Neuronal stem cell (in vitro differentiated cells): ENCODE measurements at regions not wholly inside any gene's neighbourhood (a gene's known extent, or its start where the extent isn't known, plus 50 kb on each side); places are given as distances from the start of the nearest gene placed in this dataset.
A peak's percentile ranks its signal among the peaks of the same experiment; 100 is the strongest.

Experiments
- DNase-seq: peaks from one replicate; pipeline ENCODE4 v3.0.0-alpha.2; 2013; ENCODE audit warnings: low spot score
- H2AFZ ChIP-seq: one replicate; pipeline ENCODE4 v1.6.1; 2013; ENCODE audit warnings: mild to moderate bottlenecking, low read length, inconsistent platforms
- H2AK5ac ChIP-seq: 2 replicates; pipeline ENCODE4 v1.6.1; 2013; ENCODE audit warnings: low read depth, mild to moderate bottlenecking, inconsistent platforms, low read length, moderate library complexity, mixed read lengths
- H2BK120ac ChIP-seq: 2 replicates; pipeline ENCODE4 v1.6.1; 2013; ENCODE audit warnings: low read depth, mild to moderate bottlenecking, inconsistent platforms, low read length, moderate library complexity, mixed read lengths
- H2BK12ac ChIP-seq: one replicate; pipeline ENCODE4 v1.6.1; 2013; ENCODE audit warnings: low read length, inconsistent platforms
- H2BK15ac ChIP-seq: 2 replicates; pipeline ENCODE4 v1.6.1; 2013; ENCODE audit warnings: mild to moderate bottlenecking, low read length, inconsistent platforms, mixed read lengths
- H2BK5ac ChIP-seq: one replicate; pipeline ENCODE4 v1.6.1; 2013; ENCODE audit warnings: inconsistent platforms, mild to moderate bottlenecking, low read length, moderate library complexity
- H3K14ac ChIP-seq: one replicate; pipeline ENCODE4 v1.6.1; 2013; ENCODE audit warnings: low read length, inconsistent platforms
- H3K18ac ChIP-seq: 2 replicates; pipeline ENCODE4 v1.6.1; 2013; ENCODE audit warnings: low read length, inconsistent platforms
- H3K23ac ChIP-seq: 2 replicates; pipeline ENCODE4 v1.6.1; 2013; ENCODE audit warnings: low read depth, mild to moderate bottlenecking, mixed read lengths, low read length, inconsistent platforms; ENCODE audit not compliant: poor library complexity
- H3K27ac ChIP-seq: replicated peaks from 3 replicates; pipeline ENCODE4 v1.5.1; 2013; ENCODE audit warnings: low read length, inconsistent platforms
- H3K27me3 ChIP-seq, 3 experiments: 2 replicates each; pipeline ENCODE4 v1.6.1; 2013; ENCODE audit warnings: low read length in 3 of 3, mild to moderate bottlenecking in 2 of 3, inconsistent platforms in 1 of 3, low read depth in 1 of 3, mixed read lengths in 1 of 3, moderate library complexity in 1 of 3; ENCODE audit not compliant: control insufficient read depth in 3 of 3, insufficient read depth in 3 of 3
- H3K36me3 ChIP-seq, 2 donors: replicated peaks in 1 of 2; 2 replicates each; pipeline ENCODE4 v1.6.1; 2013; ENCODE audit warnings: low read length in 2 of 2; ENCODE audit not compliant: control insufficient read depth in 2 of 2, insufficient read depth in 2 of 2
- H3K4ac ChIP-seq: 2 replicates; pipeline ENCODE4 v1.6.1; 2013; ENCODE audit warnings: inconsistent platforms, mild to moderate bottlenecking, low read length, moderate library complexity
- H3K4me1 ChIP-seq, 2 donors: 1 replicate in 1 of 2; 2 replicates in 1 of 2; pipeline ENCODE4 v1.6.1; 2013; ENCODE audit warnings: low read length in 2 of 2, low read depth in 1 of 2; ENCODE audit not compliant: control insufficient read depth in 2 of 2, insufficient read depth in 1 of 2
- H3K4me2 ChIP-seq: one replicate; pipeline ENCODE4 v1.6.1; 2013; ENCODE audit warnings: mild to moderate bottlenecking, low read length, inconsistent platforms; ENCODE audit not compliant: insufficient read depth, poor library complexity, severe bottlenecking
- H3K4me3 ChIP-seq, 2 donors: 2 replicates each; pipeline ENCODE4 v1.5.1; 2013; ENCODE audit warnings: low read length in 2 of 2, mild to moderate bottlenecking in 2 of 2, inconsistent platforms in 1 of 2, moderate library complexity in 1 of 2
- H3K79me1 ChIP-seq: one replicate; pipeline ENCODE4 v1.6.1; 2013; ENCODE audit warnings: low read depth, mild to moderate bottlenecking, inconsistent platforms, low read length, moderate library complexity
- H3K9ac ChIP-seq: one replicate; pipeline ENCODE4 v1.6.1; 2013; ENCODE audit warnings: mild to moderate bottlenecking, low read depth, low read length, inconsistent platforms; ENCODE audit not compliant: poor library complexity
- H3K9me3 ChIP-seq, 2 donors: replicated peaks in 1 of 2; 2 replicates each; pipeline versions ENCODE3 to v1.6.1; 2013; ENCODE audit warnings: low read length in 2 of 2, mild to moderate bottlenecking in 2 of 2, inconsistent platforms in 1 of 2, low read depth in 1 of 2, mixed read lengths in 1 of 2, moderate library complexity in 1 of 2; ENCODE audit not compliant: control insufficient read depth in 2 of 2, insufficient read depth in 1 of 2
- H4K8ac ChIP-seq: one replicate; pipeline ENCODE4 v1.6.1; 2013; ENCODE audit warnings: low read depth, mild to moderate bottlenecking, inconsistent platforms, low read length, moderate library complexity
- H4K91ac ChIP-seq: one replicate; pipeline ENCODE4 v1.6.1; 2013; ENCODE audit warnings: low read length, low read depth, mild to moderate bottlenecking, inconsistent platforms; ENCODE audit not compliant: poor library complexity
- WGBS, 2 donors: extraction: QIAGEN DNeasy Blood & Tissue Kit; methylation state at CpG; one replicate each; pipeline ENCODE4 v1.1.7; 2013; ENCODE audit warnings: missing lambda C conversion rate in 2 of 2, mixed read lengths in 1 of 2; ENCODE audit not compliant: insufficient read length in 2 of 2, insufficient replicate concordance in 1 of 2; ENCODE audit errors: extremely low coverage in 2 of 2; 5-methylcytosine and 5-hydroxymethylcytosine counted together

GRCh38 chr10:130233035-130233360, 96.8 kb downstream of the GLRX3 start:
- Histone ChIP-seq H2BK15ac (no peak overlapping the region), H4K8ac (no peak overlapping the region), H3K27ac (no peak overlapping the region), H3K4ac (no peak overlapping the region), H2BK120ac (no peak overlapping the region), H3K4me2 (no peak overlapping the region), H3K4me1 (no peaks in the 10 kb centered on the region), H2BK12ac (no peak overlapping the region), H3K9ac (no peak overlapping the region), H3K4me3 (no peak overlapping the region), H3K9me3 (no peaks in the 10 kb centered on the region), H3K18ac (no peak overlapping the region), H3K14ac (no peak overlapping the region), H3K27me3 (no peaks in the 10 kb centered on the region), H2AFZ (no peak overlapping the region), H2AK5ac (no peak overlapping the region), H2BK5ac (no peak overlapping the region), H3K23ac (no peak overlapping the region), H4K91ac (no peak overlapping the region), H3K79me1 (no peaks in the 10 kb centered on the region), H3K36me3 (no peaks in the 10 kb centered on the region)
- WGBS, 2 donors, result no CpG with 5 or more reads among the region's 14 CpGs
- no peak for DNase-seq

- no peak overlapping the region for H3K4ac ChIP-seq
- H3K27ac ChIP-seq, result no peak overlapping the region
- H2BK5ac ChIP-seq, result no peak overlapping the region
- H3K9me3 ChIP-seq, result no peaks in the 10 kb centered on the region
- no peak overlapping the region for H3K9ac ChIP-seq
- H3K14ac ChIP-seq, result no peak overlapping the region
- no peak overlapping the region for H3K18ac ChIP-seq
- no peak overlapping the region for H2BK12ac ChIP-seq
- no peak overlapping the region for H3K4me2 ChIP-seq
- no peak overlapping the region for H4K91ac ChIP-seq
- H2BK15ac ChIP-seq, result no peak overlapping the region
- H3K36me3 ChIP-seq, result no peaks in the 10 kb centered on the region
- peak overlapping the region in 1 of 2 donors; percentile 25 for H3K4me3 ChIP-seq
- no peak overlapping the region for H2AFZ ChIP-seq
- no peak for DNase-seq
- WGBS, 2 donors, result no CpG with 5 or more reads among the region's 8 CpGs
- no peaks in the 10 kb centered on the region for H3K27me3 ChIP-seq
- no peak overlapping the region for H3K23ac ChIP-seq
- H2BK120ac ChIP-seq, result no peak overlapping the region
- no peak overlapping the region for H2AK5ac ChIP-seq
- no peaks in the 10 kb centered on the region for H3K4me1 ChIP-seq
- no peak overlapping the region for H4K8ac ChIP-seq
- no peaks in the 10 kb centered on the region for H3K79me1 ChIP-seq
These were observed 97.2 kb downstream of the GLRX3 start for GRCh38 chr10:130233426-130233825.

GRCh38 chr10:130234171-130234965, 98.2 kb downstream of the GLRX3 start:
- H2AK5ac ChIP-seq, result no peak overlapping the region
- H3K18ac ChIP-seq, result no peak overlapping the region
- peak overlapping the region; percentile 47 for H3K9ac ChIP-seq
- H4K8ac ChIP-seq, result no peak overlapping the region
- H3K9me3 ChIP-seq, result no peaks in the 10 kb centered on the region
- H3K4me2 ChIP-seq, result no peak overlapping the region
- H3K4ac ChIP-seq, result no peak overlapping the region
- H3K4me1 ChIP-seq, result no peaks in the 10 kb centered on the region
- no peak overlapping the region for H3K14ac ChIP-seq
- peak overlapping the region; percentile 43 for H2BK12ac ChIP-seq
- H3K4me3 ChIP-seq, result no peak overlapping the region
- DNase-seq, result no peak
- no peak overlapping the region for H2BK120ac ChIP-seq
- H4K91ac ChIP-seq, result no peak overlapping the region
- H3K23ac ChIP-seq, result no peak overlapping the region
- H3K27ac ChIP-seq, result no peak overlapping the region
- no peaks in the 10 kb centered on the region for H3K27me3 ChIP-seq
- no CpG with 5 or more reads among the region's 10 CpGs for WGBS, 2 donors
- no peak overlapping the region for H2BK5ac ChIP-seq
- no peak overlapping the region for H2AFZ ChIP-seq
- H3K79me1 ChIP-seq, result no peaks in the 10 kb centered on the region
- no peaks in the 10 kb centered on the region for H3K36me3 ChIP-seq
- no peak overlapping the region for H2BK15ac ChIP-seq

- H3K79me1 ChIP-seq, result no peaks in the 10 kb centered on the region
- no peak overlapping the region for H3K18ac ChIP-seq
- H2BK12ac ChIP-seq, result no peak overlapping the region
- H2BK5ac ChIP-seq, result no peak overlapping the region
- H3K27ac ChIP-seq, result no peak overlapping the region
- DNase-seq, result no peak
- no peak overlapping the region for H3K23ac ChIP-seq
- no peak overlapping the region for H3K14ac ChIP-seq
- no peak overlapping the region for H4K91ac ChIP-seq
- H3K4ac ChIP-seq, result no peak overlapping the region
- no peak overlapping the region for H2BK120ac ChIP-seq
- no peak overlapping the region for H4K8ac ChIP-seq
- no peak overlapping the region for H3K4me2 ChIP-seq
- no peak overlapping the region for H3K9ac ChIP-seq
- no peaks in the 10 kb centered on the region for H3K9me3 ChIP-seq
- no peak overlapping the region for H2BK15ac ChIP-seq
- H3K4me3 ChIP-seq, result no peak overlapping the region
- H3K27me3 ChIP-seq, result no peaks in the 10 kb centered on the region
- no peaks in the 10 kb centered on the region for H3K36me3 ChIP-seq
- WGBS, 2 donors, result no CpG with 5 or more reads among the region's 1 CpG
- no peak overlapping the region for H2AFZ ChIP-seq
- no peaks in the 10 kb centered on the region for H3K4me1 ChIP-seq
- no peak overlapping the region for H2AK5ac ChIP-seq
These were observed 100.5 kb downstream of the GLRX3 start for GRCh38 chr10:130236711-130237110.
